Gastroesophageal sphincter (tissue), 3 donors: ENCODE measurements at regions not wholly inside any gene's neighbourhood (a gene's known extent, or its start where the extent isn't known, plus 50 kb on each side); places are given as distances from the start of the nearest gene placed in this dataset.

ENCODE experiments used
- CTCF ChIP-seq, 4 experiments: fragments of 200-600 bp in 2 of 4; fragments of 450-650 bp in 2 of 4; sonication (generic) in 1 of 4; IDR thresholded peaks; one replicate each; pipeline ENCODE4 v1.5.1; 2017 to 2019; ENCODE audit warnings: antibody characterized with exemption in 4 of 4, mild to moderate bottlenecking in 2 of 4, moderate library complexity in 2 of 4
- EP300 ChIP-seq: sonication (generic); formaldehyde crosslinking; IDR thresholded peaks from one replicate; pipeline ENCODE4 v1.6.1; 2017; ENCODE audit warnings: antibody characterized with exemption, mild to moderate bottlenecking
- POLR2A ChIP-seq, 2 donors: fragments of 450-650 bp; IDR thresholded peaks; one replicate each; pipeline ENCODE4 v1.6.1; 2017; ENCODE audit warnings: antibody characterized with exemption in 2 of 2, mild to moderate bottlenecking in 2 of 2, moderate library complexity in 1 of 2
- POLR2AphosphoS5 ChIP-seq: sonication (generic); formaldehyde crosslinking; IDR thresholded peaks from one replicate; pipeline ENCODE4 v1.6.1; 2017; ENCODE audit warnings: antibody characterized with exemption

DNA sequence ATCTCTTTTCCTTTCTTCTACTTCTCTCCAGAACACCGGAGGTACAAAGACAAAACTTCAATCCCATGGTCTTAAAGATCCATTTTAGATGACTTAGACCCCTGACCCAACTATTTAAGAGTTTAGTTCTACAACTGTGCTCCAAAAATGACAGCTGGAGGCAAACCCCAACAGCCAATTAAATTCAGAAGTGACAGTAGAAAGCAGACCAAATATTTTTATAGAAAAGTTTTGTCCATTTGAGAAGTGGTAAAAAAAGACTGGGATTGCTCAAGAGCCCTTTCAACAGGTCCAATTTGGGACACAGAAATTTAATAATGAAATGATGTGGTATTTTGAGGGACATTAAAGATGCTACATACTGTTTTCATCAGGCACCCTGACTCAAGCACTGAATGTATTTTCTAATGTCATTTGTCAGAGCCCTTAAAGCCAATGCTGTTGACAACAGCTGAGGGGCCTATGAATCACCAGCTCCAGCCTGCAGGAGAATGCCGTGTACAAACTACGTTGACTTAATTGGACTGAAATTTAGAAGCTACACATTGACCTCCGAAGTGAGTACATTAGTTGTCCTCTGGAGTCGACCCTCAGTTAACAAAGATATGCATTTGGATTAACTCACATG is 147.5 kb upstream of the PIK3R1 start:
- TF ChIP-seq CTCF (IDR thresholded peaks at IDR 0.05) = no peak
- TF ChIP-seq POLR2A (IDR thresholded peaks at IDR 0.05) = no peak
- TF ChIP-seq POLR2AphosphoS5 = no peak
- no peak for TF ChIP-seq EP300
